ENCODE measurements at regions not wholly inside any gene's neighbourhood (a gene's known extent, or its start where the extent isn't known, plus 50 kb on each side); places are given as distances from the start of the nearest gene placed in this dataset.

DNA sequence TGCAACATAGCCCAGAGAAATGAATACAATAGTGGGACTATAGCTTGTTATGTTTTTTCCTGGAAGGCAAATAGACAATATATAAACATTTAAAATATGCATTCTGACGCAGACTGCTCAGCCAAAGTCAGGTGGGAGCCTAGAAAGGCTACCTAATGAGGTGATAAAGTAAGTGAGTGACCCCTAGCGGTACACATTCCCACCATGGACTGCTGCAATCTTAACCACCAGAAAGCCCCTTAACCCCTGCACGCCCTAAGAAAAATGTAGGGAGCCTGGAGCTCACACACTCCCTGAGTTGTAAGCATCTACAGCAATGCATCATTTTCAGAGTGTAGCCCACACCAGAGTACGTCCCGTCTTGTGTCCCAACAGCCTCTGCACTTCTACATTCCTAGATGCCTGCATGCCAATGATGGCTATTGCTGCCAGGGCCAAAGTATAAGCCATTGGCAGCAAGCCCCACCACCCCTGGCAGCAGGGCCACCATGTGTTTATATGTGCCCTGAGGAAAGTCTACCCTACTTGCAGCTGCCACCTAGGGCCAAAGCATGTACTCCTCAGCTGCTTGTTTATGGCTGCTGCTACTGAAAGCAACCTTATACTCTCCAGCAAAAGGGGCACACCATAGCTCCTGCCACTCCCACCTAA, 127.6 kb downstream of the KIF2B start:
- no peak overlapping the region for H3K4me3 ChIP-seq (ENCODE audit: low read depth, poor library complexity, severe bottlenecking)
- 63% methylated on average over 5 of the region's 5 CpGs for WGBS, 2 donors
- intact Hi-C loops (cut with DNase I; ENCODE audit: low total_unique reads): no loop called here
- no peak for DNase-seq (ENCODE audit: low spot score in 2 of 2)
- TF ChIP-seq POLR2A (IDR thresholded peaks at IDR 0.05): no peak
- TF ChIP-seq, protein P1, sequence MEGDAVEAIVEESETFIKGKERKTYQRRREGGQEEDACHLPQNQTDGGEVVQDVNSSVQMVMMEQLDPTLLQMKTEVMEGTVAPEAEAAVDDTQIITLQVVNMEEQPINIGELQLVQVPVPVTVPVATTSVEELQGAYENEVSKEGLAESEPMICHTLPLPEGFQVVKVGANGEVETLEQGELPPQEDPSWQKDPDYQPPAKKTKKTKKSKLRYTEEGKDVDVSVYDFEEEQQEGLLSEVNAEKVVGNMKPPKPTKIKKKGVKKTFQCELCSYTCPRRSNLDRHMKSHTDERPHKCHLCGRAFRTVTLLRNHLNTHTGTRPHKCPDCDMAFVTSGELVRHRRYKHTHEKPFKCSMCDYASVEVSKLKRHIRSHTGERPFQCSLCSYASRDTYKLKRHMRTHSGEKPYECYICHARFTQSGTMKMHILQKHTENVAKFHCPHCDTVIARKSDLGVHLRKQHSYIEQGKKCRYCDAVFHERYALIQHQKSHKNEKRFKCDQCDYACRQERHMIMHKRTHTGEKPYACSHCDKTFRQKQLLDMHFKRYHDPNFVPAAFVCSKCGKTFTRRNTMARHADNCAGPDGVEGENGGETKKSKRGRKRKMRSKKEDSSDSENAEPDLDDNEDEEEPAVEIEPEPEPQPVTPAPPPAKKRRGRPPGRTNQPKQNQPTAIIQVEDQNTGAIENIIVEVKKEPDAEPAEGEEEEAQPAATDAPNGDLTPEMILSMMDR (IDR thresholded peaks at IDR 0.05): no peak

DNA sequence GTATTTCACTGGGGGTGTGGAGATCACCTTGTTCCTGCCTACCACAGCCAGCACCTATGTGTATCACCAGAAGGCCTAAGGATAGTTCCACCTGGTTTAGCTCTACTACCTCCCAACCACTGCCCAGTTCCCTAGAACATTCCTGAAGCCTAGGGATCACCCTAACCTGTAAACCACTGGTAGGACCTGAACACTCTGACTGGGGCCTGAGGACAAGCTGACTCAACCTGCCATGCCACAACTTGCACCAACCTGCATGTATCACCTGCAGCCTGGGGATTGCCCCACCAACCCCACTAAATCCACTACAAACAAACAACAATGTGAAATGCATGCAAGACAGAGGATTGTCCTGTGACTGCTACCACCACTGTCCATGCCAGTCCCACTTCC, 128.1 kb downstream of the KIF2B start:
- TF ChIP-seq POLR2A (IDR thresholded peaks at IDR 0.05): no peak
- TF ChIP-seq, protein P1 (IDR thresholded peaks at IDR 0.05): no peak
- no peak for DNase-seq (ENCODE audit: low spot score in 2 of 2)
- H3K4me3 ChIP-seq (ENCODE audit: low read depth, poor library complexity, severe bottlenecking): no peak overlapping the region
- intact Hi-C loops (cut with DNase I; ENCODE audit: low total_unique reads): no loop called here

DNA sequence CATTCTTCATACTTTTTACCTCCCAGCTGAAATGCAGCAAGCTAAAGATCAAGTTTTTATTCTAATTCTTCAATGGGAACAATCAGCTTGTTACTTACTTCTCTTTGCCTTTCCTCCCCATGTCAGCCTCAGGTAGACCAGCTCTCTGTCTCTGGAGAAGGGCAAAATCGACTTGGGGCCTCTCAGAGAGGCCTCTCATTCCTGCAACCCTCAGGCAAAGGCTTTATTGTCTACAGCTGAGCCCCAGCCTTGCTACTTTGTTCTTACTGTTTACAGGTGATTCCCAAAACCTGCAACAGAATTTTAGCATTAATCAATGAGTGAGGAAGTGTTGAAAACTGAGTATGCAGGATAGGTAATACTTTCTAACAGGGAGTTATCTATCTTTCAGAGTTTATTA, 148.6 kb downstream of the KIF2B start:
- TF ChIP-seq POLR2A (IDR thresholded peaks at IDR 0.05): no peak
- TF ChIP-seq, protein P1 (IDR thresholded peaks at IDR 0.05): no peak
- intact Hi-C loops (cut with DNase I; ENCODE audit: low total_unique reads): no loop called here
- no peak for DNase-seq (ENCODE audit: low spot score in 2 of 2)
- H3K4me3 ChIP-seq (ENCODE audit: low read depth, poor library complexity, severe bottlenecking): no peak overlapping the region
- WGBS, 2 donors: 12 to 16% methylated on average over 1 of the region's 1 CpG

DNA sequence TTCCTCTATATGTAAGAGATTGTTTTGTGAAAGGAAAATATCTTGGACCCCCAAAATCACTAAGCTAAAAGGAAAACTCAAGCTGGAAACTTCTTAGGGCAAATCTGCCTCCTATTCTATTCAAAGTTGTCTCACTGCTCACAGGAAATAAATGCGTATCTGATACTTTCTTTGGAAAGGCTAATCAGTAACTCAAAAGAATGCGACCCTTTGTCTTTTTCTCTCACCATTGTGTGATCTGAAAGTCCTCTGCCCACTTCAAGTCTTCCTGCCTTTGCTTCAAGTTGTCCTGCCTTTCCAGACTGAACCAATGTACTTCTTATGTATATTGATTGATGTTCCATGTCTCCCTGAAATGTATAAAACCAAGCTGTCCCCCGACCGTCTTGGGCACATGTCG, 157.3 kb downstream of the KIF2B start:
- H3K4me3 ChIP-seq (ENCODE audit: low read depth, poor library complexity, severe bottlenecking): no peak overlapping the region
- DNase-seq (ENCODE audit: low spot score in 2 of 2): no peak
- TF ChIP-seq, protein P1 (IDR thresholded peaks at IDR 0.05): no peak
- TF ChIP-seq POLR2A (IDR thresholded peaks at IDR 0.05): no peak
- 78 to 81% methylated on average over 5 of the region's 5 CpGs for WGBS, 2 donors
- intact Hi-C loops (cut with DNase I; ENCODE audit: low total_unique reads): no loop called here

- TF ChIP-seq POLR2A (IDR thresholded peaks at IDR 0.05): no peak
Observed at GRCh38 chr17:53996131-53996530, 173.4 kb downstream of the KIF2B start.

GRCh38 chr17:53996890-53997289, 174.2 kb downstream of the KIF2B start:
- no peak overlapping the region for H3K4me3 ChIP-seq (ENCODE audit: low read depth, poor library complexity, severe bottlenecking)
- intact Hi-C loops (cut with DNase I; ENCODE audit: low total_unique reads): no loop called here
- DNase-seq (ENCODE audit: low spot score in 2 of 2): no peak
- TF ChIP-seq, protein P1 (IDR thresholded peaks at IDR 0.05): no peak
- TF ChIP-seq POLR2A (IDR thresholded peaks at IDR 0.05): no peak

More at GRCh38 chr17:53996131-53996530, 173.4 kb downstream of the KIF2B start:
- 84 to 92% methylated on average over 2 of the region's 2 CpGs for WGBS, 2 donors
- DNase-seq (ENCODE audit: low spot score in 2 of 2): no peak
- no peak overlapping the region for H3K4me3 ChIP-seq (ENCODE audit: low read depth, poor library complexity, severe bottlenecking)
- intact Hi-C loops (cut with DNase I; ENCODE audit: low total_unique reads): no loop called here

Data from lower leg skin (tissue), 4 donors.